H9 (cell line): ENCODE measurements at regions not wholly inside any gene's neighbourhood (a gene's known extent, or its start where the extent isn't known, plus 50 kb on each side); places are given as distances from the start of the nearest gene placed in this dataset.

Experiments
- DNase-seq: peaks from one replicate; pipeline ENCODE4 v3.0.0-alpha.2; 2017
- H2AFZ ChIP-seq: one replicate; pipeline ENCODE4 v1.6.1; 2013; ENCODE audit warnings: mild to moderate bottlenecking, low read length, control low read depth, moderate library complexity
- H2AK5ac ChIP-seq: 2 replicates; pipeline ENCODE4 v1.6.1; 2013; ENCODE audit warnings: low read length, control low read depth, mixed read lengths; ENCODE audit not compliant: insufficient read length
- H2BK120ac ChIP-seq: one replicate; pipeline ENCODE4 v1.6.1; 2013; ENCODE audit warnings: low read depth, mild to moderate bottlenecking, low read length, control low read depth, inconsistent platforms; ENCODE audit not compliant: poor library complexity, severe bottlenecking
- H2BK12ac ChIP-seq: 2 replicates; pipeline ENCODE4 v1.6.1; 2013; ENCODE audit warnings: low read length, control low read depth, mixed read lengths, low read depth; ENCODE audit not compliant: insufficient read length
- H2BK15ac ChIP-seq: 2 replicates; pipeline ENCODE4 v1.6.1; 2013; ENCODE audit warnings: low read depth, low read length, control low read depth
- H2BK20ac ChIP-seq: one replicate; pipeline ENCODE4 v1.6.1; 2013; ENCODE audit warnings: low read depth, mild to moderate bottlenecking, low read length, control low read depth, inconsistent platforms; ENCODE audit not compliant: poor library complexity, severe bottlenecking
- H2BK5ac ChIP-seq: 2 replicates; pipeline ENCODE4 v1.6.1; 2013; ENCODE audit warnings: low read length, control low read depth, mixed read lengths; ENCODE audit not compliant: insufficient read length
- H3K14ac ChIP-seq: 2 replicates; pipeline ENCODE4 v1.6.1; 2013; ENCODE audit warnings: low read length, control low read depth; ENCODE audit not compliant: insufficient read depth
- H3K18ac ChIP-seq: 2 replicates; pipeline ENCODE4 v1.6.1; 2013; ENCODE audit warnings: low read depth, mild to moderate bottlenecking, mixed read lengths, low read length, control low read depth; ENCODE audit not compliant: insufficient read length
- H3K23ac ChIP-seq: 2 replicates; pipeline ENCODE4 v1.6.1; 2013; ENCODE audit warnings: low read length, control low read depth, mixed read lengths, low read depth; ENCODE audit not compliant: insufficient read length
- H3K23me2 ChIP-seq: 2 replicates; pipeline ENCODE4 v1.6.1; 2013; ENCODE audit warnings: low read depth, mild to moderate bottlenecking, mixed read lengths, low read length, control low read depth; ENCODE audit not compliant: insufficient read length, poor library complexity, severe bottlenecking
- H3K27ac ChIP-seq: 2 replicates; pipeline ENCODE4 v1.5.1; 2013; ENCODE audit warnings: low read length, control low read depth, mixed read lengths, low read depth; ENCODE audit not compliant: insufficient read length
- H3K27me3 ChIP-seq: 2 replicates; pipeline ENCODE4 v1.6.1; 2013; ENCODE audit warnings: low read length, control low read depth, inconsistent platforms; ENCODE audit not compliant: insufficient read depth
- H3K4ac ChIP-seq: 2 replicates; pipeline ENCODE4 v1.6.1; 2013; ENCODE audit warnings: low read depth, mild to moderate bottlenecking, control low read depth, inconsistent platforms, low read length, moderate library complexity
- H3K4me1 ChIP-seq: 2 replicates; pipeline ENCODE4 v1.6.1; 2013; ENCODE audit warnings: low read length, control low read depth, inconsistent platforms; ENCODE audit not compliant: insufficient read depth
- H3K4me2 ChIP-seq: 2 replicates; pipeline ENCODE4 v1.6.1; 2013; ENCODE audit warnings: low read length, control low read depth, mixed read lengths; ENCODE audit not compliant: insufficient read length, insufficient read depth
- H3K56ac ChIP-seq: 2 replicates; pipeline ENCODE4 v1.6.1; 2013; ENCODE audit warnings: low read depth, mild to moderate bottlenecking, mixed read lengths, low read length, control low read depth; ENCODE audit not compliant: insufficient read length
- H3K79me1 ChIP-seq: 2 replicates; pipeline ENCODE4 v1.6.1; 2013; ENCODE audit warnings: low read depth, mild to moderate bottlenecking, moderate library complexity, low read length, control low read depth, inconsistent platforms; ENCODE audit not compliant: insufficient read depth, poor library complexity, severe bottlenecking
- H3K79me2 ChIP-seq: 2 replicates; pipeline ENCODE4 v1.6.1; 2013; ENCODE audit warnings: low read length, control low read depth, inconsistent platforms; ENCODE audit not compliant: insufficient read depth
- H3K9ac ChIP-seq: 2 replicates; pipeline ENCODE4 v1.6.1; 2013; ENCODE audit warnings: low read length, control low read depth, mixed read lengths; ENCODE audit not compliant: insufficient read length; ENCODE audit errors: extremely low read depth
- H3K9me3 ChIP-seq: one replicate; pipeline ENCODE4 v1.6.1; 2013; ENCODE audit warnings: low read depth, low read length, inconsistent platforms; ENCODE audit not compliant: control insufficient read depth
- H3T11ph ChIP-seq: one replicate; pipeline ENCODE4 v1.6.1; 2013; ENCODE audit warnings: mild to moderate bottlenecking, low read length, control low read depth, inconsistent platforms
- H4K20me1 ChIP-seq: one replicate; pipeline ENCODE4 v1.6.1; 2013; ENCODE audit not compliant: control insufficient read depth, insufficient read length, insufficient read depth
- H4K5ac ChIP-seq: 2 replicates; pipeline ENCODE4 v1.6.1; 2013; ENCODE audit warnings: low read depth, mild to moderate bottlenecking, mixed read lengths, low read length, control low read depth; ENCODE audit not compliant: insufficient read length
- H4K8ac ChIP-seq: replicated peaks from 2 replicates; pipeline ENCODE4 v1.6.1; 2013; ENCODE audit warnings: low read length, control low read depth, mixed read lengths, low read depth; ENCODE audit not compliant: insufficient read length
- H4K91ac ChIP-seq: 2 replicates; pipeline ENCODE4 v1.6.1; 2013; ENCODE audit warnings: low read depth, mild to moderate bottlenecking, moderate library complexity, mixed read lengths, low read length, control low read depth; ENCODE audit not compliant: insufficient read length
- H3K27ac Mint-ChIP-seq, 3 experiments: 2 replicates in 2 of 3; 3 replicates in 1 of 3; pipeline ENCODE4 v1.8.0; 2020 to 2021; ENCODE audit warnings: mixed read lengths in 3 of 3, mild to moderate bottlenecking in 1 of 3, moderate library complexity in 1 of 3
- H3K27me3 Mint-ChIP-seq: 2 replicates; pipeline ENCODE4 v1.8.0; 2021; ENCODE audit warnings: low read depth, mild to moderate bottlenecking, moderate library complexity, mixed read lengths
- H3K36me3 Mint-ChIP-seq, 3 experiments: 2 replicates in 2 of 3; 3 replicates in 1 of 3; pipeline ENCODE4 v1.8.0; 2020 to 2021; ENCODE audit warnings: low read depth in 3 of 3, mixed read lengths in 3 of 3; ENCODE audit not compliant: insufficient read depth in 1 of 3
- H3K4me1 Mint-ChIP-seq, 2 experiments: 2 replicates each; pipeline ENCODE4 v1.8.0; 2020; ENCODE audit warnings: mixed read lengths in 2 of 2
- H3K4me3 Mint-ChIP-seq, 2 experiments: 2 replicates in 1 of 2; 3 replicates in 1 of 2; pipeline ENCODE4 v1.8.0; 2020 to 2021; ENCODE audit warnings: mild to moderate bottlenecking in 2 of 2, mixed read lengths in 2 of 2, moderate library complexity in 1 of 2
- H3K9me3 Mint-ChIP-seq, 2 experiments: 2 replicates in 1 of 2; 3 replicates in 1 of 2; pipeline ENCODE4 v1.8.0; 2020; ENCODE audit warnings: mild to moderate bottlenecking in 2 of 2, mixed read lengths in 2 of 2, moderate library complexity in 1 of 2
- TF ChIP-seq, protein P1 (sequence below): fragments of 200-600 bp; sonication (generic); conservative IDR thresholded peaks from 3 replicates; pipeline ENCODE4 v1.8.0; 2021; ENCODE audit warnings: antibody characterized with exemption, mild to moderate bottlenecking

DNA sequence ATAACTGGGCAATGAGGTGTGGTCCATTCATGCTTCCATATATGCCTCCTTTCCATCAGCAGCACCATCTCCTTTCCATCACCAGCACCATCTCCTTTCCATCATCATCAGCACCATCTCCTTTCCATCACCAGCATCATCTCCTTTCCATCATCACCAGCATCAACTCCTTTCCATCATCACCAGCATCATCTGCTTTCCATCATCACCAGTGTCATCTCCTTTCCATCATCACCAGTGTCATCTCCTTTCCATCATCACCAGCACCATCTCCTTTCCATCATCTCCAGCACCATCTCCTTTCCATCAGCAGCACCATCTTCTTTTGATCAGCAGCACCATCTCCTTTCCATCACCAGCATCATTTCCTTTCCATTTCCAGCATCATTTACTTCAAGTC, 297.5 kb upstream of the SPHKAP start:
- H3K23me2 ChIP-seq, result no peaks in the 10 kb centered on the region
- peaks cover 2 to 3% of the 10 kb centered on the region in 2 experiments; a peak in 3 of 5 replicates for H3K9me3 Mint-ChIP-seq
- peaks cover 0 to 3% (median 0%) of the 10 kb centered on the region in 3 experiments; a peak in 1 of 7 replicates for H3K36me3 Mint-ChIP-seq
- H3K27ac Mint-ChIP-seq, result no peak overlapping the region
- no peak overlapping the region for H3K4ac ChIP-seq
- no peaks in the 10 kb centered on the region for H3K27me3 Mint-ChIP-seq
- no peak overlapping the region for H4K91ac ChIP-seq
- H3K4me2 ChIP-seq, result no peak overlapping the region
- no peaks in the 10 kb centered on the region for H3K27me3 ChIP-seq
- no peaks in the 10 kb centered on the region for H3K79me2 ChIP-seq
- H3K9ac ChIP-seq, result no peak overlapping the region
- no peak overlapping the region for H3K56ac ChIP-seq
- H3K27ac ChIP-seq, result no peak overlapping the region
- no peaks in the 10 kb centered on the region for H3K9me3 ChIP-seq
- H3K14ac ChIP-seq, result no peak overlapping the region
- no peak overlapping the region for H2BK5ac ChIP-seq
- no peak overlapping the region for H2BK12ac ChIP-seq
- no peak overlapping the region for H2AK5ac ChIP-seq
- H4K20me1 ChIP-seq, result no peaks in the 10 kb centered on the region
- no peak overlapping the region for H3K23ac ChIP-seq
- no peaks in the 10 kb centered on the region for H3K4me1 Mint-ChIP-seq
- no peak overlapping the region for H2BK120ac ChIP-seq
- no peak overlapping the region for H3T11ph ChIP-seq
- TF ChIP-seq, protein P1, sequence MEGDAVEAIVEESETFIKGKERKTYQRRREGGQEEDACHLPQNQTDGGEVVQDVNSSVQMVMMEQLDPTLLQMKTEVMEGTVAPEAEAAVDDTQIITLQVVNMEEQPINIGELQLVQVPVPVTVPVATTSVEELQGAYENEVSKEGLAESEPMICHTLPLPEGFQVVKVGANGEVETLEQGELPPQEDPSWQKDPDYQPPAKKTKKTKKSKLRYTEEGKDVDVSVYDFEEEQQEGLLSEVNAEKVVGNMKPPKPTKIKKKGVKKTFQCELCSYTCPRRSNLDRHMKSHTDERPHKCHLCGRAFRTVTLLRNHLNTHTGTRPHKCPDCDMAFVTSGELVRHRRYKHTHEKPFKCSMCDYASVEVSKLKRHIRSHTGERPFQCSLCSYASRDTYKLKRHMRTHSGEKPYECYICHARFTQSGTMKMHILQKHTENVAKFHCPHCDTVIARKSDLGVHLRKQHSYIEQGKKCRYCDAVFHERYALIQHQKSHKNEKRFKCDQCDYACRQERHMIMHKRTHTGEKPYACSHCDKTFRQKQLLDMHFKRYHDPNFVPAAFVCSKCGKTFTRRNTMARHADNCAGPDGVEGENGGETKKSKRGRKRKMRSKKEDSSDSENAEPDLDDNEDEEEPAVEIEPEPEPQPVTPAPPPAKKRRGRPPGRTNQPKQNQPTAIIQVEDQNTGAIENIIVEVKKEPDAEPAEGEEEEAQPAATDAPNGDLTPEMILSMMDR, result no peak
- no peak overlapping the region for H3K4me3 Mint-ChIP-seq
- H3K79me1 ChIP-seq, result no peaks in the 10 kb centered on the region
- no peak overlapping the region for H3K18ac ChIP-seq
- no peak overlapping the region for H4K8ac ChIP-seq
- H4K5ac ChIP-seq, result no peak overlapping the region
- H3K4me1 ChIP-seq, result no peaks in the 10 kb centered on the region
- H2BK15ac ChIP-seq, result no peak overlapping the region
- DNase-seq, result no peak
- no peak overlapping the region for H2BK20ac ChIP-seq
- H2AFZ ChIP-seq, result no peak overlapping the region
